NB4 (cell line): ENCODE measurements at regions not wholly inside any gene's neighbourhood (a gene's known extent, or its start where the extent isn't known, plus 50 kb on each side); places are given as distances from the start of the nearest gene placed in this dataset.

Experiments
- POLR2A ChIP-seq: IDR thresholded peaks from 2 replicates; pipeline ENCODE4 v1.6.1; 2011; ENCODE audit warnings: mild to moderate bottlenecking; ENCODE audit not compliant: insufficient read length; ENCODE audit errors: extremely low read depth
- TF ChIP-seq, protein P1 (sequence below): IDR thresholded peaks from one replicate; pipeline ENCODE4 v1.5.1; 2012; ENCODE audit warnings: low read depth, low read length

GRCh38 chr2:40700231-40700954 is 248.5 kb upstream of the SLC8A1 start:
- TF ChIP-seq, protein P1, sequence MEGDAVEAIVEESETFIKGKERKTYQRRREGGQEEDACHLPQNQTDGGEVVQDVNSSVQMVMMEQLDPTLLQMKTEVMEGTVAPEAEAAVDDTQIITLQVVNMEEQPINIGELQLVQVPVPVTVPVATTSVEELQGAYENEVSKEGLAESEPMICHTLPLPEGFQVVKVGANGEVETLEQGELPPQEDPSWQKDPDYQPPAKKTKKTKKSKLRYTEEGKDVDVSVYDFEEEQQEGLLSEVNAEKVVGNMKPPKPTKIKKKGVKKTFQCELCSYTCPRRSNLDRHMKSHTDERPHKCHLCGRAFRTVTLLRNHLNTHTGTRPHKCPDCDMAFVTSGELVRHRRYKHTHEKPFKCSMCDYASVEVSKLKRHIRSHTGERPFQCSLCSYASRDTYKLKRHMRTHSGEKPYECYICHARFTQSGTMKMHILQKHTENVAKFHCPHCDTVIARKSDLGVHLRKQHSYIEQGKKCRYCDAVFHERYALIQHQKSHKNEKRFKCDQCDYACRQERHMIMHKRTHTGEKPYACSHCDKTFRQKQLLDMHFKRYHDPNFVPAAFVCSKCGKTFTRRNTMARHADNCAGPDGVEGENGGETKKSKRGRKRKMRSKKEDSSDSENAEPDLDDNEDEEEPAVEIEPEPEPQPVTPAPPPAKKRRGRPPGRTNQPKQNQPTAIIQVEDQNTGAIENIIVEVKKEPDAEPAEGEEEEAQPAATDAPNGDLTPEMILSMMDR = no peak
- no peak for TF ChIP-seq POLR2A
